ENCODE measurements at regions not wholly inside any gene's neighbourhood (a gene's known extent, or its start where the extent isn't known, plus 50 kb on each side); places are given as distances from the start of the nearest gene placed in this dataset.
"Not testable (repeated sequence)": the region's sequence is repeated elsewhere in the genome, so short reads cannot be mapped to it uniquely, and the experiment has no call there.

- Histone ChIP-seq H3K4me3 (ENCODE audit: low read length in 3 of 3) (no peak overlapping the region), H3K9me3 (ENCODE audit: control insufficient read depth in 3 of 3, low read length in 3 of 3) (no peaks in the 10 kb centered on the region), H3K9ac (ENCODE audit: low read depth in 1 of 3, low read length in 3 of 3) (no peak overlapping the region), H3K27me3 (ENCODE audit: control insufficient read depth in 3 of 3, insufficient read depth in 3 of 3, low read length in 3 of 3) (no peaks in the 10 kb centered on the region), H3K27ac (ENCODE audit: low read depth, low read length) (no peak overlapping the region), H3K4me1 (ENCODE audit: control insufficient read depth in 3 of 3, insufficient read depth in 3 of 3, low read length in 3 of 3) (no peaks in the 10 kb centered on the region), H3K36me3 (ENCODE audit: control insufficient read depth in 3 of 3, insufficient read depth in 3 of 3, low read length in 3 of 3) (no peaks in the 10 kb centered on the region)
These were observed 107.2 kb upstream of the ALDH1A3 start for GRCh38 chr15:100772478-100772877.

GRCh38 chr15:100772892-100773520 lies 106.6 kb upstream of the ALDH1A3 start:
- Histone ChIP-seq H3K36me3 (ENCODE audit: control insufficient read depth in 3 of 3, insufficient read depth in 3 of 3, low read length in 3 of 3) (no peaks in the 10 kb centered on the region), H3K4me1 (ENCODE audit: control insufficient read depth in 3 of 3, insufficient read depth in 3 of 3, low read length in 3 of 3) (no peaks in the 10 kb centered on the region), H3K27ac (ENCODE audit: low read depth, low read length) (no peak overlapping the region), H3K9me3 (ENCODE audit: control insufficient read depth in 3 of 3, low read length in 3 of 3) (no peaks in the 10 kb centered on the region), H3K27me3 (ENCODE audit: control insufficient read depth in 3 of 3, insufficient read depth in 3 of 3, low read length in 3 of 3) (no peaks in the 10 kb centered on the region), H3K9ac (ENCODE audit: low read depth in 1 of 3, low read length in 3 of 3) (no peak overlapping the region), H3K4me3 (ENCODE audit: low read length in 3 of 3) (no peak overlapping the region)

GRCh38 chr15:100774044-100774443 lies 105.6 kb upstream of the ALDH1A3 start:
- H3K27ac ChIP-seq (ENCODE audit: low read depth, low read length); H3K9me3 ChIP-seq (ENCODE audit: control insufficient read depth in 3 of 3, low read length in 3 of 3); H3K4me3 ChIP-seq (ENCODE audit: low read length in 3 of 3); H3K4me1 ChIP-seq (ENCODE audit: control insufficient read depth in 3 of 3, insufficient read depth in 3 of 3, low read length in 3 of 3); H3K36me3 ChIP-seq (ENCODE audit: control insufficient read depth in 3 of 3, insufficient read depth in 3 of 3, low read length in 3 of 3); H3K27me3 ChIP-seq (ENCODE audit: control insufficient read depth in 3 of 3, insufficient read depth in 3 of 3, low read length in 3 of 3); H3K9ac ChIP-seq (ENCODE audit: low read depth in 1 of 3, low read length in 3 of 3): not testable (repeated sequence)

- no peaks in the 10 kb centered on the region for H3K36me3 ChIP-seq (ENCODE audit: control insufficient read depth in 3 of 3, insufficient read depth in 3 of 3, low read length in 3 of 3)
- H3K4me3 ChIP-seq (ENCODE audit: low read length in 3 of 3), result no peak overlapping the region
- no peak overlapping the region for H3K27ac ChIP-seq (ENCODE audit: low read depth, low read length)
- H3K9ac ChIP-seq (ENCODE audit: low read depth in 1 of 3, low read length in 3 of 3), result no peak overlapping the region
- H3K4me1 ChIP-seq (ENCODE audit: control insufficient read depth in 3 of 3, insufficient read depth in 3 of 3, low read length in 3 of 3), result no peaks in the 10 kb centered on the region
- no peaks in the 10 kb centered on the region for H3K9me3 ChIP-seq (ENCODE audit: control insufficient read depth in 3 of 3, low read length in 3 of 3)
- no peaks in the 10 kb centered on the region for H3K27me3 ChIP-seq (ENCODE audit: control insufficient read depth in 3 of 3, insufficient read depth in 3 of 3, low read length in 3 of 3)
These were observed 103.9 kb upstream of the ALDH1A3 start for GRCh38 chr15:100775581-100776185.

- H3K4me1 ChIP-seq (ENCODE audit: control insufficient read depth in 3 of 3, insufficient read depth in 3 of 3, low read length in 3 of 3), result no peaks in the 10 kb centered on the region
- H3K36me3 ChIP-seq (ENCODE audit: control insufficient read depth in 3 of 3, insufficient read depth in 3 of 3, low read length in 3 of 3), result no peaks in the 10 kb centered on the region
- H3K9ac ChIP-seq (ENCODE audit: low read depth in 1 of 3, low read length in 3 of 3), result no peak overlapping the region
- peaks cover 0 to 7% (median 0%) of the 10 kb centered on the region in 3 donors for H3K27me3 ChIP-seq (ENCODE audit: control insufficient read depth in 3 of 3, insufficient read depth in 3 of 3, low read length in 3 of 3)
- H3K4me3 ChIP-seq (ENCODE audit: low read length in 3 of 3), result no peak overlapping the region
- no peak overlapping the region for H3K27ac ChIP-seq (ENCODE audit: low read depth, low read length)
- no peaks in the 10 kb centered on the region for H3K9me3 ChIP-seq (ENCODE audit: control insufficient read depth in 3 of 3, low read length in 3 of 3)
These were observed 101.8 kb upstream of the ALDH1A3 start for GRCh38 chr15:100777821-100778220.

- no peak overlapping the region for H3K27ac ChIP-seq (ENCODE audit: low read depth, low read length)
- H3K9me3 ChIP-seq (ENCODE audit: control insufficient read depth in 3 of 3, low read length in 3 of 3), result no peaks in the 10 kb centered on the region
These were observed 100.8 kb upstream of the ALDH1A3 start for GRCh38 chr15:100778831-100779288.

GRCh38 chr15:100779331-100780207 lies 100.1 kb upstream of the ALDH1A3 start:
- Histone ChIP-seq H3K27me3 (ENCODE audit: control insufficient read depth in 3 of 3, insufficient read depth in 3 of 3, low read length in 3 of 3) (peaks cover 0 to 9% (median 0%) of the 10 kb centered on the region in 3 donors), H3K4me3 (ENCODE audit: low read length in 3 of 3) (no peak overlapping the region), H3K36me3 (ENCODE audit: control insufficient read depth in 3 of 3, insufficient read depth in 3 of 3, low read length in 3 of 3) (no peaks in the 10 kb centered on the region)

More at GRCh38 chr15:100778831-100779288, 100.8 kb upstream of the ALDH1A3 start:
- H3K4me1 ChIP-seq (ENCODE audit: control insufficient read depth in 3 of 3, insufficient read depth in 3 of 3, low read length in 3 of 3), result no peaks in the 10 kb centered on the region
- no peak overlapping the region for H3K9ac ChIP-seq (ENCODE audit: low read depth in 1 of 3, low read length in 3 of 3)
- no peaks in the 10 kb centered on the region for H3K36me3 ChIP-seq (ENCODE audit: control insufficient read depth in 3 of 3, insufficient read depth in 3 of 3, low read length in 3 of 3)
- H3K27me3 ChIP-seq (ENCODE audit: control insufficient read depth in 3 of 3, insufficient read depth in 3 of 3, low read length in 3 of 3), result peaks cover 0 to 9% (median 0%) of the 10 kb centered on the region in 3 donors
- no peak overlapping the region for H3K4me3 ChIP-seq (ENCODE audit: low read length in 3 of 3)

GRCh38 chr15:100780208-100780800 lies 99.3 kb upstream of the ALDH1A3 start:
- peaks cover 0 to 9% (median 0%) of the 10 kb centered on the region in 3 donors for H3K27me3 ChIP-seq (ENCODE audit: control insufficient read depth in 3 of 3, insufficient read depth in 3 of 3, low read length in 3 of 3)
- no peaks in the 10 kb centered on the region for H3K4me1 ChIP-seq (ENCODE audit: control insufficient read depth in 3 of 3, insufficient read depth in 3 of 3, low read length in 3 of 3)
- no peak overlapping the region for H3K4me3 ChIP-seq (ENCODE audit: low read length in 3 of 3)
- H3K36me3 ChIP-seq (ENCODE audit: control insufficient read depth in 3 of 3, insufficient read depth in 3 of 3, low read length in 3 of 3), result no peaks in the 10 kb centered on the region
- H3K27ac ChIP-seq (ENCODE audit: low read depth, low read length), result no peak overlapping the region
- H3K9ac ChIP-seq (ENCODE audit: low read depth in 1 of 3, low read length in 3 of 3), result no peak overlapping the region
- H3K9me3 ChIP-seq (ENCODE audit: control insufficient read depth in 3 of 3, low read length in 3 of 3), result no peaks in the 10 kb centered on the region

More at GRCh38 chr15:100779331-100780207, 100.1 kb upstream of the ALDH1A3 start:
- no peaks in the 10 kb centered on the region for H3K4me1 ChIP-seq (ENCODE audit: control insufficient read depth in 3 of 3, insufficient read depth in 3 of 3, low read length in 3 of 3)
- no peak overlapping the region for H3K9ac ChIP-seq (ENCODE audit: low read depth in 1 of 3, low read length in 3 of 3)
- no peak overlapping the region for H3K27ac ChIP-seq (ENCODE audit: low read depth, low read length)
- no peaks in the 10 kb centered on the region for H3K9me3 ChIP-seq (ENCODE audit: control insufficient read depth in 3 of 3, low read length in 3 of 3)

- H3K9ac ChIP-seq (ENCODE audit: low read depth in 1 of 3, low read length in 3 of 3), result no peak overlapping the region
- H3K4me3 ChIP-seq (ENCODE audit: low read length in 3 of 3), result no peak overlapping the region
- no peaks in the 10 kb centered on the region for H3K9me3 ChIP-seq (ENCODE audit: control insufficient read depth in 3 of 3, low read length in 3 of 3)
- H3K4me1 ChIP-seq (ENCODE audit: control insufficient read depth in 3 of 3, insufficient read depth in 3 of 3, low read length in 3 of 3), result no peaks in the 10 kb centered on the region
- H3K27me3 ChIP-seq (ENCODE audit: control insufficient read depth in 3 of 3, insufficient read depth in 3 of 3, low read length in 3 of 3), result peaks cover 0 to 9% (median 0%) of the 10 kb centered on the region in 3 donors
- no peak overlapping the region for H3K27ac ChIP-seq (ENCODE audit: low read depth, low read length)
- no peaks in the 10 kb centered on the region for H3K36me3 ChIP-seq (ENCODE audit: control insufficient read depth in 3 of 3, insufficient read depth in 3 of 3, low read length in 3 of 3)
These were observed 98.3 kb upstream of the ALDH1A3 start for GRCh38 chr15:100781061-100781960.
